ENCODE measurements at regions not wholly inside any gene's neighbourhood (a gene's known extent, or its start where the extent isn't known, plus 50 kb on each side); places are given as distances from the start of the nearest gene placed in this dataset.
A peak's percentile ranks its signal among the peaks of the same experiment; 100 is the strongest.

GRCh38 chr12:28905220-28905955 lies 243.7 kb upstream of the FAR2 start:
- no peak overlapping the region for H3K4me3 ChIP-seq (ENCODE audit: low read depth, low read length)
- no peak for TF ChIP-seq CTCF (IDR thresholded peaks at IDR 0.05; ENCODE audit: low read depth, low read length)
- DNase-seq (ENCODE audit: low read depth, low spot score) = no peak
- in situ Hi-C loops (cut with HindIII; ENCODE audit: low sequenced_read_pairs) = no loop called here

- in situ Hi-C loops (cut with HindIII; ENCODE audit: low sequenced_read_pairs) = no loop called here
- no peak overlapping the region for H3K4me3 ChIP-seq (ENCODE audit: low read depth, low read length)
- TF ChIP-seq CTCF (IDR thresholded peaks at IDR 0.05; ENCODE audit: low read depth, low read length) = no peak
- DNase-seq (ENCODE audit: low read depth, low spot score) = no peak
Measured at GRCh38 chr12:28908646-28909045, 240.4 kb upstream of the FAR2 start.

GRCh38 chr12:28909291-28909690 lies 239.8 kb upstream of the FAR2 start:
- H3K4me3 ChIP-seq (ENCODE audit: low read depth, low read length) = no peak overlapping the region
- peak; percentile 33 for DNase-seq (ENCODE audit: low read depth, low spot score)
- TF ChIP-seq CTCF (IDR thresholded peaks at IDR 0.05; ENCODE audit: low read depth, low read length) = no peak
- in situ Hi-C loops (cut with HindIII; ENCODE audit: low sequenced_read_pairs) = no loop called here

GRCh38 chr12:28925719-28926376 lies 223.2 kb upstream of the FAR2 start:
- DNase-seq (ENCODE audit: low read depth, low spot score) = no peak
- in situ Hi-C loops (cut with HindIII; ENCODE audit: low sequenced_read_pairs) = no loop called here
- no peak for TF ChIP-seq CTCF (IDR thresholded peaks at IDR 0.05; ENCODE audit: low read depth, low read length)
- H3K4me3 ChIP-seq (ENCODE audit: low read depth, low read length) = no peak overlapping the region

GRCh38 chr12:28930704-28931103 lies 218.4 kb upstream of the FAR2 start:
- in situ Hi-C loops (cut with HindIII; ENCODE audit: low sequenced_read_pairs) = no loop called here
- H3K4me3 ChIP-seq (ENCODE audit: low read depth, low read length) = no peak overlapping the region
- DNase-seq (ENCODE audit: low read depth, low spot score) = no peak
- no peak for TF ChIP-seq CTCF (IDR thresholded peaks at IDR 0.05; ENCODE audit: low read depth, low read length)

GRCh38 chr12:28933176-28933575 lies 215.9 kb upstream of the FAR2 start:
- H3K4me3 ChIP-seq (ENCODE audit: low read depth, low read length) = no peak overlapping the region
- no peak for DNase-seq (ENCODE audit: low read depth, low spot score)
- in situ Hi-C loops (cut with HindIII; ENCODE audit: low sequenced_read_pairs) = no loop called here
- TF ChIP-seq CTCF (IDR thresholded peaks at IDR 0.05; ENCODE audit: low read depth, low read length) = no peak
